HFFc6 (cell line): ENCODE measurements at regions not wholly inside any gene's neighbourhood (a gene's known extent, or its start where the extent isn't known, plus 50 kb on each side); places are given as distances from the start of the nearest gene placed in this dataset.

ENCODE experiments used
- DNase-seq: peaks from one replicate; pipeline ENCODE4 v3.0.0-alpha.2; 2018
- H3K27ac Mint-ChIP-seq: 2 replicates; pipeline ENCODE4 v1.8.0; 2020; ENCODE audit warnings: mild to moderate bottlenecking, mixed read lengths
- H3K27me3 Mint-ChIP-seq: 2 replicates; pipeline ENCODE4 v1.8.0; 2021; ENCODE audit warnings: mild to moderate bottlenecking, moderate library complexity, mixed read lengths; ENCODE audit not compliant: insufficient read depth
- H3K36me3 Mint-ChIP-seq: 2 replicates; pipeline ENCODE4 v1.8.0; 2021; ENCODE audit warnings: low read depth, mixed read lengths
- H3K4me1 Mint-ChIP-seq: 2 replicates; pipeline ENCODE4 v1.8.0; 2020; ENCODE audit warnings: low read depth, mixed read lengths
- H3K4me3 Mint-ChIP-seq: 2 replicates; pipeline ENCODE4 v1.8.0; 2020; ENCODE audit warnings: mild to moderate bottlenecking, moderate library complexity, mixed read lengths
- H3K9me3 Mint-ChIP-seq: 2 replicates; pipeline ENCODE4 v1.8.0; 2020; ENCODE audit warnings: mild to moderate bottlenecking, mixed read lengths
- CTCF ChIP-seq: fragments of 200-600 bp; sonication (generic); IDR thresholded peaks from 2 replicates; pipeline ENCODE4 v1.5.0; 2021; ENCODE audit warnings: antibody characterized with exemption, mild to moderate bottlenecking

DNA sequence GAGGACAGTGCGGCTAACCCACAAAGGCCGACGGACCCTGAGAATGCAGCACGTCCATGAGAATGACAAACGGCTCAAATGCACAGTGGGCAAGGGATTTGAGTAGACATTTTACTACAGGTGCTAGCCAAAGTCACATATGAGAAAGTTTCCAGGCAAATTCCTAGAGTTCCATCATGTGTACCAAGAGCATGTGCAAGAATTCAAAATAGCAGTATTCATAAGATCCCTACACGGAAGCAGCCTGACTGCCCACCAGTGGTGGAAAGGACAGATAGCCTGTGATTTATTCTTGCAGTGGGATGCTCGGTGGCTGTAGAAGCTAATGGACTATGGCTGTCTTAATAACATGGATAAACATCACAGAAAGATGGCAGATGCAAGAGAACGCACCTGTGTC lies 68.0 kb downstream of the RGS12 start:
- Mint-ChIP-seq H3K36me3 (peaks cover 14% of the 10 kb centered on the region; the same call in 1 of the 2 replicates), H3K9me3 (no peaks in the 10 kb centered on the region), H3K4me1 (no peaks in the 10 kb centered on the region), H3K27ac (no peak overlapping the region), H3K4me3 (no peak overlapping the region), H3K27me3 (peaks cover 1% of the 10 kb centered on the region; the same call in 1 of the 2 replicates)
- no peak for DNase-seq
- no peak for TF ChIP-seq CTCF

DNA sequence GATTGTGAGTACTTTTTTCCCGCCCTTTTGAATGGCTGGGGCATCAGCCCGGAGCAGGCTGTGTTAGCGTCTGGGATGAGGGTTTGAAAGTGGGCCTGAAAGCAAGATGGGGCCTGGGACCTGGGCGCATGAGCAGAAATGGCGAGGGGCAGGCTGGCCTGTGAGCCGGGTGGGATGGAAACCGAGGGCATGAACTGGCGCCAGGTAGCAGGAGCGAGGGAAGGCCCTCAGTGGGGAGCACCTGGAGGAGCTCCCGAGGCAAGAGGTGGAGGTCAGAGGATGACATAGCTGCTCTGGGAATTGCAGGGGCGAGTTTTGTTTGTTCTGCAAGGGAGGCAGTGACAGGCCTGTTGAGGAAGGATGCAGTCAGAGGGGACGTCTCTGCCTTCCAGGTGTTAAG lies 68.6 kb downstream of the RGS12 start:
- H3K27ac Mint-ChIP-seq = no peak overlapping the region
- H3K4me1 Mint-ChIP-seq = no peaks in the 10 kb centered on the region
- H3K9me3 Mint-ChIP-seq = no peaks in the 10 kb centered on the region
- H3K36me3 Mint-ChIP-seq = peaks cover 14% of the 10 kb centered on the region; the same call in 1 of the 2 replicates
- TF ChIP-seq CTCF = no peak
- H3K4me3 Mint-ChIP-seq = no peak overlapping the region
- H3K27me3 Mint-ChIP-seq = peaks cover 3% of the 10 kb centered on the region; the same call in 1 of the 2 replicates
- no peak for DNase-seq

- Mint-ChIP-seq H3K27ac (no peak overlapping the region), H3K4me3 (no peak overlapping the region), H3K27me3 (peaks cover 4% of the 10 kb centered on the region; the same call in 1 of the 2 replicates), H3K4me1 (no peaks in the 10 kb centered on the region), H3K36me3 (peaks cover 14% of the 10 kb centered on the region; the same call in 1 of the 2 replicates), H3K9me3 (no peaks in the 10 kb centered on the region)
- DNase-seq = no peak
- TF ChIP-seq CTCF = no peak
Measured at GRCh38 chr4:3361896-3362295, 69.1 kb downstream of the RGS12 start.

GRCh38 chr4:3362431-3363287 lies 69.8 kb downstream of the RGS12 start:
- Mint-ChIP-seq H3K27me3 (peaks cover 4% of the 10 kb centered on the region), H3K9me3 (no peaks in the 10 kb centered on the region), H3K4me3 (no peak overlapping the region), H3K4me1 (no peaks in the 10 kb centered on the region), H3K36me3 (peaks cover 10% of the 10 kb centered on the region; the same call in 1 of the 2 replicates), H3K27ac (no peak overlapping the region)
- no peak for DNase-seq
- TF ChIP-seq CTCF = no peak

DNA sequence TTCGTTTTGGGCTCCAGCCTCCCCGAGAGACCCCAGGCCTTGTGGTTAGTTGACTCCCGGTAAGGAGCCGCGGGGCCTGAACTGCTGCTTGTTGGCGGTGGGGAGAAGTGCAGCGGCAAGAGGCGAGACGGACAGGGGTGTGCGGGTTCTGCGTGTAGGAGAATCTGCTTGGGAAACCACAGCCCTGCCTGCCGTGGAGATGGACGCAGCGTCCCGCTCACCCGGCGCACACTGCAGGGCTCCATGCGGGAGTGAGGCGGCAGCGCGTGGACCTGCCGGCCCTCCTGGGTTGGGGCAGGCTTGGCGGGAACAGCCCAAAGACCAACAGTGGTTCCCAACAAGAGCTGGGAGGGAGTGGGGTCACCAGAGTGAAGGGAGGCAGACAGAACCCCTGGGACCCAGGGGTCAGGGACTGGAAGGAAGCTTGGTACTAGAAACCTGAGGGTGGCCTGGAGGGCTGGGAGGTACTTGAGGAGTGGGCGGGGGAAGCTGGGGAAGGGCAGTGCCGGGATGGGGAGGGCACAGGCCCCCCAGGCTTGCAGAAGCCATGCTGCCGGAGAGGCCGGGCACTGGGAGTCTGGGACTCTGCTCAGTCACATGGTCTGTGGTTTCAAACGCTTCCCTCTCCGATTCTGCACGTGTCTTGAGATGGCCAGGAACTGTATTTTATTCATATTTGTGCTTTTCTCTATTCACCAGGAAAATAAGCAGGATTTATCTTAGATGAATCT lies 70.8 kb downstream of the RGS12 start:
- TF ChIP-seq CTCF = no peak
- H3K4me3 Mint-ChIP-seq = no peak overlapping the region
- H3K36me3 Mint-ChIP-seq = 0 out of 2 replicates have a peak, but pooled peaks cover 10% of the 10 kb centered on the region
- no peaks in the 10 kb centered on the region for H3K9me3 Mint-ChIP-seq
- H3K4me1 Mint-ChIP-seq = peaks cover 6% of the 10 kb centered on the region; the same call in 1 of the 2 replicates
- no peak overlapping the region for H3K27ac Mint-ChIP-seq
- DNase-seq = no peak
- H3K27me3 Mint-ChIP-seq = peaks cover 4% of the 10 kb centered on the region
